Adipocyte (in vitro differentiated cells): ENCODE measurements at regions not wholly inside any gene's neighbourhood (a gene's known extent, or its start where the extent isn't known, plus 50 kb on each side); places are given as distances from the start of the nearest gene placed in this dataset.

ENCODE experiments used
- DNase-seq: peaks from one replicate; pipeline ENCODE4 v3.0.0-alpha.2; 2015; ENCODE audit warnings: low read depth
- H3K27me3 ChIP-seq: replicated peaks from 2 replicates; pipeline ENCODE4 v1.7.0; 2013; ENCODE audit warnings: mild to moderate bottlenecking, low read length, moderate library complexity; ENCODE audit not compliant: control insufficient read depth, insufficient read depth
- H3K36me3 ChIP-seq: 2 replicates; pipeline ENCODE4 v1.7.0; 2013; ENCODE audit warnings: low read length, mild to moderate bottlenecking, moderate library complexity; ENCODE audit not compliant: control insufficient read depth, insufficient read depth, severe bottlenecking
- H3K4me1 ChIP-seq: 2 replicates; pipeline ENCODE4 v1.7.0; 2013; ENCODE audit warnings: mild to moderate bottlenecking, low read length, moderate library complexity; ENCODE audit not compliant: control insufficient read depth, insufficient read depth
- H3K4me3 ChIP-seq: 2 replicates; pipeline ENCODE4 v1.7.0; 2013; ENCODE audit warnings: mild to moderate bottlenecking, low read length, moderate library complexity
- H3K9ac ChIP-seq: 2 replicates; pipeline ENCODE4 v1.7.0; 2013; ENCODE audit warnings: mild to moderate bottlenecking, low read length, moderate library complexity
- H3K9me3 ChIP-seq: 2 replicates; pipeline ENCODE4 v1.7.0; 2013; ENCODE audit warnings: mild to moderate bottlenecking, low read length, moderate library complexity; ENCODE audit not compliant: control insufficient read depth

DNA sequence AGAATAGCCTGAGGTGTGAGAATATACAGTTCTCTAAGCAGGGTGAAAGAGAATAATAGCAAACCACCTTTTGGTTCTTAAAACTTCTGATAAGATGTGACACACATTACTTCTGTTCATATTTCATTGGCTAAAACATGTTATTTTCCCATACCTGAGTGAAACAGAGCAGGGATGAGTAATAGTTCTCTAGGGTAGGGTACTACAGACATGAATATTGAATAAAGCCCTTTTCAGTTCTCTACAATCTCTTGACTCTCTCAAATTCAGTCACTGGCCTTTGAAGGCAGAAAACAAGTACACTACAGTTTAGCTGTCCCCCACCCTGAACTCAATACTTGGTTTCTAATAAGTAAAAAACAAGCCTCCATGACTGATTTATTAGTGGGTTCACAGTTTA, 454.1 kb upstream of the MDGA2 start:
- Histone ChIP-seq H3K4me1 (no peaks in the 10 kb centered on the region), H3K27me3 (no peaks in the 10 kb centered on the region), H3K9ac (no peak overlapping the region), H3K4me3 (no peak overlapping the region), H3K9me3 (no peaks in the 10 kb centered on the region), H3K36me3 (no peaks in the 10 kb centered on the region)
- DNase-seq: no peak

DNA sequence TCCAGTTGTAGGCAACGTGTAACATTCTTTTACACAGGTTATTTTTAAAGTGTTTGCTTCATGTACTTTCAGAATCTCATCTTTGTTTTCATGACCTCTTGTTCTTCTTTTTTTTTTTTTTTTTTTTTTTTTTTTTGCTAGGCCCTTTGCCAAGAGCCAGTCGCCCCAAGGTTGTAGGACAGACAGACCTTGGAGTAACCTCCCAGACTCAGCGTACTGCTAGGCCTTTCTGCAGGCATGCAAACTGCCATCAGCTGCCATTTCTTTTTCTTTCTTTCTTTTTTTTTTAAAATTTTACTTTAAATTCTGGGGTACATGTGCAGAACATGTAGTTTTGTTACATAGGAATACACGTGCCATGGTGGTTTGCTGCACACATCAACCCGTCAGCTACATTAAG, 452.3 kb upstream of the MDGA2 start:
- DNase-seq: no peak
- Histone ChIP-seq H3K9ac (no peak overlapping the region), H3K9me3 (no peaks in the 10 kb centered on the region), H3K4me3 (no peak overlapping the region), H3K36me3 (no peaks in the 10 kb centered on the region), H3K4me1 (no peaks in the 10 kb centered on the region), H3K27me3 (no peaks in the 10 kb centered on the region)

- DNase-seq: no peak
- Histone ChIP-seq H3K9me3 (no peaks in the 10 kb centered on the region), H3K4me3 (no peak overlapping the region), H3K9ac (no peak overlapping the region), H3K4me1 (no peaks in the 10 kb centered on the region), H3K36me3 (no peaks in the 10 kb centered on the region), H3K27me3 (no peaks in the 10 kb centered on the region)
Measured at GRCh38 chr14:48125654-48126053, 450.2 kb upstream of the MDGA2 start.

DNA sequence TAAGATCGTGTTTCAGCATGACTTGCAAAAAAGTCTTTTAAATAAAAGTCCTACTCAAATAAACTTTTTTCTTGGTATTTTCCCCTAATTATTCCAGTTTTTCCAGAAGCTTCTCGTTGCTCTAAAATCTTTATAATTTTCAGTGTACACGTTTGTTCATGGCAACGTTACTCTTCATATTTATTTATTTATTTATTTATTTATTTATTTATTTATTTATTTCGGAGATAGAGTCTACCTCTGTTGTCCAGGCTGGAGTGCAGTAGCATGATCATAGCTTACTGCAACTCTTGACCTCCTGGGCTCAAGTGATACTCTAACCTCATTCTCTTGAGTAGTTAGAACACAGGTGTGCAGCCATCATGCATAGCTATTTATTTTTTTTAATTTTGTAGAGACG, 438.3 kb upstream of the MDGA2 start:
- Histone ChIP-seq H3K4me1 (no peaks in the 10 kb centered on the region), H3K4me3 (no peak overlapping the region), H3K27me3 (no peaks in the 10 kb centered on the region), H3K9ac (no peak overlapping the region), H3K36me3 (no peaks in the 10 kb centered on the region), H3K9me3 (no peaks in the 10 kb centered on the region)
- no peak for DNase-seq

- DNase-seq: no peak
- Histone ChIP-seq H3K9me3 (no peaks in the 10 kb centered on the region), H3K4me3 (no peak overlapping the region), H3K36me3 (no peaks in the 10 kb centered on the region), H3K4me1 (no peaks in the 10 kb centered on the region), H3K9ac (no peak overlapping the region), H3K27me3 (no peaks in the 10 kb centered on the region)
Measured at GRCh38 chr14:48111151-48111550, 435.7 kb upstream of the MDGA2 start.

- no peak overlapping the region for H3K9ac ChIP-seq
- no peak overlapping the region for H3K4me3 ChIP-seq
- no peak for DNase-seq
- H3K4me1 ChIP-seq: no peaks in the 10 kb centered on the region
- no peaks in the 10 kb centered on the region for H3K9me3 ChIP-seq
- no peaks in the 10 kb centered on the region for H3K27me3 ChIP-seq
- no peaks in the 10 kb centered on the region for H3K36me3 ChIP-seq
Measured at GRCh38 chr14:48107646-48108045, 432.2 kb upstream of the MDGA2 start.

- no peaks in the 10 kb centered on the region for H3K27me3 ChIP-seq
- no peak overlapping the region for H3K9ac ChIP-seq
- DNase-seq: no peak
- H3K9me3 ChIP-seq: peaks cover 9% of the 10 kb centered on the region
- H3K36me3 ChIP-seq: no peaks in the 10 kb centered on the region
- H3K4me1 ChIP-seq: no peaks in the 10 kb centered on the region
- no peak overlapping the region for H3K4me3 ChIP-seq
Measured at GRCh38 chr14:48096897-48097296, 421.5 kb upstream of the MDGA2 start.

GRCh38 chr14:48086516-48086915, 411.1 kb upstream of the MDGA2 start:
- no peak overlapping the region for H3K9ac ChIP-seq
- no peak overlapping the region for H3K4me3 ChIP-seq
- DNase-seq: no peak
- H3K9me3 ChIP-seq: peaks cover 4% of the 10 kb centered on the region
- no peaks in the 10 kb centered on the region for H3K36me3 ChIP-seq
- H3K4me1 ChIP-seq: no peaks in the 10 kb centered on the region
- H3K27me3 ChIP-seq: no peaks in the 10 kb centered on the region

- DNase-seq: no peak
- no peaks in the 10 kb centered on the region for H3K36me3 ChIP-seq
- H3K4me1 ChIP-seq: no peaks in the 10 kb centered on the region
- H3K9me3 ChIP-seq: no peaks in the 10 kb centered on the region
- no peak overlapping the region for H3K4me3 ChIP-seq
- no peak overlapping the region for H3K9ac ChIP-seq
- no peaks in the 10 kb centered on the region for H3K27me3 ChIP-seq
Measured at GRCh38 chr14:48075487-48075886, 400.1 kb upstream of the MDGA2 start.

GRCh38 chr14:48052973-48053372, 377.6 kb upstream of the MDGA2 start:
- Histone ChIP-seq H3K27me3 (no peaks in the 10 kb centered on the region), H3K4me3 (no peak overlapping the region), H3K9me3 (no peaks in the 10 kb centered on the region), H3K4me1 (no peaks in the 10 kb centered on the region), H3K36me3 (no peaks in the 10 kb centered on the region), H3K9ac (no peak overlapping the region)
- no peak for DNase-seq

DNA sequence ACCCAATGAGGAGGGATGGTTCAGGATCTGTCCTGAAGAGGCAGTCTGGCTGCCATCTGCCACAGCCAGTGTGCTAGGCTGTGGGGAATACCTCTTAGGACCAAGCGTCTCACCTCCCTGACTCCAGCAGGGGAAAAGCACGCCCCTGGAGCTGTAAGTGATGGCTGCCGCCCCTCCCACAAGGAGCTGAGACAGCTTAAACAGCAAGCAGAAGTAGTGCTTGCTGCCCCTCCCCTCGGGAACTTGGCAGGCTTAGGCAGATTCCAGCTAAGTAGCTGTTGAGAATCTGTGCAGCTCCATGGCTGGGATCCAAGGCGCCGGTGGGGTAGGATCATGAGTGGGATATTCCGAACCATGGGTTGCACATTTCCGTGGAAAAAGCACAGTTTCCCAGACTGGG, 360.4 kb upstream of the MDGA2 start:
- no peaks in the 10 kb centered on the region for H3K27me3 ChIP-seq
- H3K9me3 ChIP-seq: no peaks in the 10 kb centered on the region
- no peak overlapping the region for H3K9ac ChIP-seq
- no peaks in the 10 kb centered on the region for H3K36me3 ChIP-seq
- no peaks in the 10 kb centered on the region for H3K4me1 ChIP-seq
- DNase-seq: no peak
- no peak overlapping the region for H3K4me3 ChIP-seq

DNA sequence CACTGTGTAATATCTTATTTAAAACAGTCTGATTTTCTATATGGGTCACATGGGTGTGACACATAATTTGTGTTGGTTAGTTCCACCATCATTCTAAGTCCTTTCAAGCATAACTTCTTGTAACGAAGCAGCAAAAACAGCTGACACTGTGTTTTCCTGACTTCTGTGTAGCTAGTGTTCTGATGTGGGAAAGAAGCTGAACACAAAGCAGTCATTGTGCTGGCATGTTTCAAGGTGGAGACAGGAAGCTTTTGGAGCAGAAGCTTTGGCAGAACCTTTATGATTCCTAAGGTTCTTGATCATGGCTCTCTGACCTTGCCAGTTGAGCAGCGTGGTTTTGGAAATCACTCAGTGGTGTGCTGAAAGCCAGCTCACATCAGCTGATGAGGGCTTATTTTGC, 351.7 kb upstream of the MDGA2 start:
- Histone ChIP-seq H3K4me1 (no peaks in the 10 kb centered on the region), H3K9me3 (no peaks in the 10 kb centered on the region), H3K27me3 (no peaks in the 10 kb centered on the region), H3K36me3 (no peaks in the 10 kb centered on the region), H3K4me3 (no peak overlapping the region), H3K9ac (no peak overlapping the region)
- no peak for DNase-seq
